ENCODE measurements at regions not wholly inside any gene's neighbourhood (a gene's known extent, or its start where the extent isn't known, plus 50 kb on each side); places are given as distances from the start of the nearest gene placed in this dataset.
"Not testable (repeated sequence)": the region's sequence is repeated elsewhere in the genome, so short reads cannot be mapped to it uniquely, and the experiment has no call there.

DNA sequence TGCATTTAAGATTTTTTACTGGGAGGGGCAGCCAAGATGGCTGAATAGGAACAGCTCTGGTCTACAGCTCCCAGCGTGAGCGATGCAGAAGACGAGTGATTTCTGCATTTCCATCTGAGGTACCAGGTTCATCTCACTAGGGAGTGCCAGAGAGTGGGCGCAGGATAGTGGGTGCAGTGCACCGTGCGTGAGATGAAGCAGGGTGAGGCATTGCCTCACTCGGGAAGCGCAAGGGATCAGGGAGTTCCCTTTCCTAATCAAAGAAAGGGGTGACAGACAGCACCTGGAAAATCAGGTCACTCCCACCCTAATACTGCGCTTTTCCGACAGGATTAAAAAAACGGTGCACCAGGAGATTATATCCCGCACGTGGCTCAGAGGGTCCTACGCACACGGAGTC is 192.8 kb downstream of the MAGEB17 start:
- not testable (repeated sequence) for DNase-seq (ENCODE audit: low read depth in 6 of 9, low spot score in 9 of 9); H3K27ac ChIP-seq (ENCODE audit: low read depth in 1 of 2, low read length in 1 of 2); H3K27me3 ChIP-seq (ENCODE audit: control insufficient read depth in 2 of 2, insufficient read depth in 1 of 2, low read length in 1 of 2); H3K9me3 ChIP-seq (ENCODE audit: control insufficient read depth in 2 of 2, insufficient read depth in 1 of 2, low read length in 1 of 2); H3K4me3 ChIP-seq (ENCODE audit: low read length in 2 of 2); H3K36me3 ChIP-seq (ENCODE audit: control insufficient read depth in 2 of 2, insufficient read depth in 2 of 2, low read length in 1 of 2); H3K4me1 ChIP-seq (ENCODE audit: control insufficient read depth in 2 of 2, insufficient read depth in 2 of 2, low read length in 2 of 2)
- WGBS = 95% methylated on average over 15 of the region's 15 CpGs

DNA sequence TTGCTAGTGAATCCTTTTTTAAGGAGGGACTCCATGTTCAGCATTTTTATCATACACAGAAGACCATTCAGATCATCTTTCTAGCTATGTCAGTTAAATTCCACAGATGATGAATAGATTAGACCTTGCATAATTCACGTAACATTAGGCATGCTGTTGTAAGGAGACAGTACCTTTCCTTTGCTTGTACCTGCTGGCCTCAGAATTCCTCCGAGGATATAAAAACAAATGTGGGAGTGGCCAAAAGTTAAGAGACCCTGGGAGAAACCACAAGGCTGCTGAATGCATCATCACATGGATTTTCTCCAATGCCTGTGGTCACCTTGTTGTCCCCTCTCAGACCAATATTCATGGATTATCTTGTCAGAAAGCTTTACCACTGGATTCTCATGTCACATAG is 201.4 kb downstream of the MAGEB17 start:
- no peaks in the 10 kb centered on the region for H3K27me3 ChIP-seq (ENCODE audit: control insufficient read depth in 2 of 2, insufficient read depth in 1 of 2, low read length in 1 of 2)
- H3K27ac ChIP-seq (ENCODE audit: low read depth in 1 of 2, low read length in 1 of 2) = no peak overlapping the region
- H3K9me3 ChIP-seq (ENCODE audit: control insufficient read depth in 2 of 2, insufficient read depth in 1 of 2, low read length in 1 of 2) = no peaks in the 10 kb centered on the region
- no peak for DNase-seq (ENCODE audit: low read depth in 6 of 9, low spot score in 9 of 9)
- H3K4me3 ChIP-seq (ENCODE audit: low read length in 2 of 2) = no peak overlapping the region
- H3K36me3 ChIP-seq (ENCODE audit: control insufficient read depth in 2 of 2, insufficient read depth in 2 of 2, low read length in 1 of 2) = no peaks in the 10 kb centered on the region
- 89% methylated on average over 2 of the region's 2 CpGs for WGBS
- H3K4me1 ChIP-seq (ENCODE audit: control insufficient read depth in 2 of 2, insufficient read depth in 2 of 2, low read length in 2 of 2) = no peaks in the 10 kb centered on the region

DNA sequence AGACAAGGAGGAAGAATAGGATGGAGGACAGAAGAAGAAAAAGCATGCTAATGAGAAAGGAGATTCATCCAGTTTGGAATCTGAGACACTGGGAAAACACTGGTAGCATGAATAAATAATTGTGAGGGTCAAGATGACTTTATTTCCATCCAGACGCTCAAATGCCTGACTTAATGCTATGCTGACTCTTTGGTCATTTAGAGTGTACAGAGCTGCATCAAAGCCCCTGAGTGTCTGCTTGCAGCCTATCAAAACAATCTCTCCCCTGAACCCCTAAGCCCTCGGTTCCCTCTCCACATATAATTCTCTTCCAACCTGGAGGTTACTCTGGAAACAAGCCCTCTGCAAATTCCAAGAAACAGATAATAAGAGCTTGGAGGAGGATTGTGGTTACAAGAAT is 208.8 kb downstream of the MAGEB17 start:
- Histone ChIP-seq H3K36me3 (ENCODE audit: control insufficient read depth in 2 of 2, insufficient read depth in 2 of 2, low read length in 1 of 2) (no peaks in the 10 kb centered on the region), H3K4me3 (ENCODE audit: low read length in 2 of 2) (no peak overlapping the region), H3K9me3 (ENCODE audit: control insufficient read depth in 2 of 2, insufficient read depth in 1 of 2, low read length in 1 of 2) (no peaks in the 10 kb centered on the region), H3K27me3 (ENCODE audit: control insufficient read depth in 2 of 2, insufficient read depth in 1 of 2, low read length in 1 of 2) (no peaks in the 10 kb centered on the region), H3K27ac (ENCODE audit: low read depth in 1 of 2, low read length in 1 of 2) (no peak overlapping the region), H3K4me1 (ENCODE audit: control insufficient read depth in 2 of 2, insufficient read depth in 2 of 2, low read length in 2 of 2) (no peaks in the 10 kb centered on the region)
- 86% methylated on average over 2 of the region's 2 CpGs for WGBS
- DNase-seq (ENCODE audit: low read depth in 6 of 9, low spot score in 9 of 9) = no peak

DNA sequence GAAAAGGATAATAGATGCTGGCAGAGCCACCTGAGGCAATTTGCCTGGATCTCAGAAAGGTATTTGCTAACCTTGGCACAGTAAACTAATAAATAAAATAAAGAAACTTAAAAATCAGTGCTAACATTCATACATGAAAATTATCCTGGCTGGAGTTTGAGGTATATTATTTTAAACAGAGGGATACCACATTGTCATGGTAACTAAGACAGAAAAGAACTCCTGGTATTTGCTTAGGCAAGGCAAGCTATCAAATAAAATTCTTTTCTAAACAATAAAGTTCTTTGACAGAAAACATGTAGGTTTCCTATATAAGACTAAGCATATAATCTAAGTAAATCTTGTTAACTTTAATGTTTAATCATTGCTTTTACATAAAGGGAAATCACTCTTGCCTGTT is 218.8 kb downstream of the MAGEB17 start:
- DNase-seq (ENCODE audit: low read depth in 6 of 9, low spot score in 9 of 9) = no peak
- Histone ChIP-seq H3K9me3 (ENCODE audit: control insufficient read depth in 2 of 2, insufficient read depth in 1 of 2, low read length in 1 of 2) (no peaks in the 10 kb centered on the region), H3K36me3 (ENCODE audit: control insufficient read depth in 2 of 2, insufficient read depth in 2 of 2, low read length in 1 of 2) (no peaks in the 10 kb centered on the region), H3K4me3 (ENCODE audit: low read length in 2 of 2) (no peak overlapping the region), H3K4me1 (ENCODE audit: control insufficient read depth in 2 of 2, insufficient read depth in 2 of 2, low read length in 2 of 2) (no peaks in the 10 kb centered on the region), H3K27ac (ENCODE audit: low read depth in 1 of 2, low read length in 1 of 2) (no peak overlapping the region), H3K27me3 (ENCODE audit: control insufficient read depth in 2 of 2, insufficient read depth in 1 of 2, low read length in 1 of 2) (no peaks in the 10 kb centered on the region)

DNA sequence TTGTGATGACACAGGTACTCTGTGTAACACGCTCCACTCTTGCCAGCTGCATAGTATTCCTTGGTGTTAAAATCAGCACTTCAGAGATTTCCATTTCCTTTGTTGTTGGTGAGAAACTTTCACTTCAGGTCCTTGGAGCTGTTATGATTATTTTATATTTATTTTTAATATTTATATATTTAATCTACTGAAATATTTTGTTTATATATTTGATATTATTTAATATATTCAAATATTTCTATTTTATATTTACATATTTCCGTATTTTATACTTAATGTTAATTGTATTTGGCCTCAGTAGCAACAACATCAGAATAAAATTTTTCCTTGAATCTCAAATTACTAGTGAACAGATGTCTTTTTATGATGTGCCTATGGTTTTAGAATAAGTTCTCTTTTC is 225.3 kb downstream of the MAGEB17 start:
- DNase-seq (ENCODE audit: low read depth in 6 of 9, low spot score in 9 of 9) = no peak
- Histone ChIP-seq H3K4me3 (ENCODE audit: low read length in 2 of 2) (no peak overlapping the region), H3K27ac (ENCODE audit: low read depth in 1 of 2, low read length in 1 of 2) (no peak overlapping the region), H3K27me3 (ENCODE audit: control insufficient read depth in 2 of 2, insufficient read depth in 1 of 2, low read length in 1 of 2) (no peaks in the 10 kb centered on the region), H3K9me3 (ENCODE audit: control insufficient read depth in 2 of 2, insufficient read depth in 1 of 2, low read length in 1 of 2) (no peaks in the 10 kb centered on the region), H3K4me1 (ENCODE audit: control insufficient read depth in 2 of 2, insufficient read depth in 2 of 2, low read length in 2 of 2) (no peaks in the 10 kb centered on the region), H3K36me3 (ENCODE audit: control insufficient read depth in 2 of 2, insufficient read depth in 2 of 2, low read length in 1 of 2) (no peaks in the 10 kb centered on the region)
- whole genome bisulfite sequencing = 92% methylated on average over 2 of the region's 2 CpGs

DNA sequence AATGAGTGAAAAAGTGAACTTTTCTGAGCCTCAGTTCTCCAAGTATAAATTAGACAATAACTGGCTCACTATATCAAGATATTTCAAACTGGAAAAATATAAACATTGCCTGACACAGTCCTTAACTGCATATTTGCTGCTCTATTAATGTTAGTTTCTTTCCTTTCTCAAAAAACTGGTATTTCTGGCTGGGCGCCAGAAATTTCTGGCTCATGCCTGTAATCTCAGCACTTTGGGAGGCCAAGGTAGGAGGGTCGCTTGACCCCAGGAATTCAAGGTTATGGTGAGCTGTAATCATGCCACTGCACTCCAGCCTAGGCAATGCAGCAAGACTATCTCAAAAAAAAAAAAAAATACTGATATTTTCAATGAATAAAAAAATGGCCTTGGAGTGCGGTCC is 227.0 kb downstream of the MAGEB17 start:
- Histone ChIP-seq H3K36me3 (ENCODE audit: control insufficient read depth in 2 of 2, insufficient read depth in 2 of 2, low read length in 1 of 2) (no peaks in the 10 kb centered on the region), H3K4me1 (ENCODE audit: control insufficient read depth in 2 of 2, insufficient read depth in 2 of 2, low read length in 2 of 2) (no peaks in the 10 kb centered on the region), H3K27ac (ENCODE audit: low read depth in 1 of 2, low read length in 1 of 2) (no peak overlapping the region), H3K9me3 (ENCODE audit: control insufficient read depth in 2 of 2, insufficient read depth in 1 of 2, low read length in 1 of 2) (no peaks in the 10 kb centered on the region), H3K27me3 (ENCODE audit: control insufficient read depth in 2 of 2, insufficient read depth in 1 of 2, low read length in 1 of 2) (no peaks in the 10 kb centered on the region), H3K4me3 (ENCODE audit: low read length in 2 of 2) (no peak overlapping the region)
- DNase-seq (ENCODE audit: low read depth in 6 of 9, low spot score in 9 of 9) = no peak
- WGBS = 92% methylated on average over 3 of the region's 3 CpGs

DNA sequence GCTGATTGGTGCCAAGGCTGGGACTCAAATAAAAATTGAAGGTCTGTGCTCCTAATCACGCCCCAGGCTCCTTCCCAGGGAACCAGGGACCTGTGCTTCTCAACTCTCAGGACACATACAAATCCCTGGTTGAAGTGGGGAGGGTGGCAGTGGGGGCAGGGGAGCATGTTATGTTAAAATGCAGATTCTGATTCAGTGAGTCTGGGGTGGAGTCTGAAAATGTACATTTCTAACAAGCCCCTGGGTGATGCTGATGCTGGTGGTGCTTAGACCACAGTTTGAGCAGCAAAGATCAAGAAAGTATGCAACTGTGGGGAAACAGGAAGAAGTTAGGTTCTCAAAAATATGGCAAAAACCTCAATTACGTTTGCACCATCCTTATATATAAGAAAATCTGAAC is 236.5 kb downstream of the MAGEB17 start:
- H3K4me1 ChIP-seq (ENCODE audit: control insufficient read depth in 2 of 2, insufficient read depth in 2 of 2, low read length in 2 of 2) = no peaks in the 10 kb centered on the region
- DNase-seq (ENCODE audit: low read depth in 6 of 9, low spot score in 9 of 9) = no peak
- no peaks in the 10 kb centered on the region for H3K27me3 ChIP-seq (ENCODE audit: control insufficient read depth in 2 of 2, insufficient read depth in 1 of 2, low read length in 1 of 2)
- no peaks in the 10 kb centered on the region for H3K9me3 ChIP-seq (ENCODE audit: control insufficient read depth in 2 of 2, insufficient read depth in 1 of 2, low read length in 1 of 2)
- H3K4me3 ChIP-seq (ENCODE audit: low read length in 2 of 2) = no peak overlapping the region
- 81% methylated on average over 2 of the region's 2 CpGs for WGBS
- no peaks in the 10 kb centered on the region for H3K36me3 ChIP-seq (ENCODE audit: control insufficient read depth in 2 of 2, insufficient read depth in 2 of 2, low read length in 1 of 2)
- no peak overlapping the region for H3K27ac ChIP-seq (ENCODE audit: low read depth in 1 of 2, low read length in 1 of 2)

DNA sequence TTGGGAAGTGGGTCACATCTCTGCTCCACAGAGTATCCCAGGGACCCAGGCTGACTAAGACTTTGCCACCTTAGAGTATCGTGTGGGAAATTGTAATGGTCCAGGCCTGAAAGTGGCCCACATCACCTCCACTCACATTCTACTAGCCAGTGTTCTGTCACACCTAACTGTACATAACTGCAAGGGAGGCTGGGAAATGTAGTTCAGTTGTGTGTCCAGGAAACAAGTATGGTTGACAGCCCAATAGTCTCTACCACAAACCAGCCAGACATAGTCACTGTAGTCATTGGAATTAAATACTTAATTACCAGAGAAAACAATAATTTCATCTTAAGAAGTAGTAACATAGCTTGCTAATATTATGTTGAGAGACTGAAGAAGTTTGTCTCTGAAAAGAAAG is 233.4 kb upstream of the S100G start:
- Histone ChIP-seq H3K9me3 (ENCODE audit: control insufficient read depth in 2 of 2, insufficient read depth in 1 of 2, low read length in 1 of 2) (no peaks in the 10 kb centered on the region), H3K4me3 (ENCODE audit: low read length in 2 of 2) (no peak overlapping the region), H3K36me3 (ENCODE audit: control insufficient read depth in 2 of 2, insufficient read depth in 2 of 2, low read length in 1 of 2) (no peaks in the 10 kb centered on the region), H3K27me3 (ENCODE audit: control insufficient read depth in 2 of 2, insufficient read depth in 1 of 2, low read length in 1 of 2) (no peaks in the 10 kb centered on the region), H3K4me1 (ENCODE audit: control insufficient read depth in 2 of 2, insufficient read depth in 2 of 2, low read length in 2 of 2) (no peaks in the 10 kb centered on the region), H3K27ac (ENCODE audit: low read depth in 1 of 2, low read length in 1 of 2) (no peak overlapping the region)
- no peak for DNase-seq (ENCODE audit: low read depth in 6 of 9, low spot score in 9 of 9)
- 91% methylated on average over 1 of the region's 1 CpG for WGBS

DNA sequence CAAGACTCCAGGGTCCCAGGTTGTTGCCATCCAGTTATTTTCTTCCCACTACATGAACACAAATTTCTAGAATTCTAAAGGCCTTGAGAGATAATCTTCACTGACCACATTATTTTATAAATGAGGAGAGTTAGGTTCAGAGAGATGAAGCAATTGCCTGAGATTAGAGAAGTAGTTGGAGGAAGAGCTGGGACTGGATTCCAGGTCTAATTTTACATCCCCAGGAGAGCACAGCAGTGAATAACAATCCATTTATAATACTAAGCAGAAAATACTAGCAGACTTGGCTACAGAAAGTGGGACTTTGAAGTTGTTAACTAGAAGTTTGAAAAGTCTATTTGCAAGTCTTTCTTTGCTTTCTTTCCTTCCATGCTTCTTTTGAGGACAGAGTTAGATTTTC is 231.3 kb upstream of the S100G start:
- DNase-seq (ENCODE audit: low read depth in 6 of 9, low spot score in 9 of 9) = no peak
- H3K36me3 ChIP-seq (ENCODE audit: control insufficient read depth in 2 of 2, insufficient read depth in 2 of 2, low read length in 1 of 2) = no peaks in the 10 kb centered on the region
- H3K4me3 ChIP-seq (ENCODE audit: low read length in 2 of 2) = no peak overlapping the region
- H3K27ac ChIP-seq (ENCODE audit: low read depth in 1 of 2, low read length in 1 of 2) = no peak overlapping the region
- no peaks in the 10 kb centered on the region for H3K27me3 ChIP-seq (ENCODE audit: control insufficient read depth in 2 of 2, insufficient read depth in 1 of 2, low read length in 1 of 2)
- no peaks in the 10 kb centered on the region for H3K4me1 ChIP-seq (ENCODE audit: control insufficient read depth in 2 of 2, insufficient read depth in 2 of 2, low read length in 2 of 2)
- no peaks in the 10 kb centered on the region for H3K9me3 ChIP-seq (ENCODE audit: control insufficient read depth in 2 of 2, insufficient read depth in 1 of 2, low read length in 1 of 2)

DNA sequence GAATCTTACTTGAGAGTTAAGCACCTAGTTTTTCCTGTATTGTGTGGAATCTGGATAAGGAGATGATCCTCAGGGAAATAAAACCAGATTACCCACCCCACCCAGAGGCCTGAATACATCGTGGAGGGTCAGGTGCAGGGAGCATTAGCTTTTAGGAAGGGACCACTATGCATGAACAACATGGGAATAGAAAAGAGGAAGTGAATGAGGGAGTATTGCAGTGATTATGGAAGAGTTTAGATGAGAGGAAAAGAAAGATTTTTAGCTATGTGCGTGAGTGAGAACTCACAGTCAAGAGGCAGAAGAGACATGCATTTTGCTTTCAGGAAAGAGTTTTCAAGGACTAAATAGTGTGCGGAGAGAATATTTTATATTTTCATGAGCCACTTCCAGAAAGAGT is 222.3 kb upstream of the S100G start:
- Histone ChIP-seq H3K36me3 (ENCODE audit: control insufficient read depth in 2 of 2, insufficient read depth in 2 of 2, low read length in 1 of 2) (no peaks in the 10 kb centered on the region), H3K27ac (ENCODE audit: low read depth in 1 of 2, low read length in 1 of 2) (no peak overlapping the region), H3K9me3 (ENCODE audit: control insufficient read depth in 2 of 2, insufficient read depth in 1 of 2, low read length in 1 of 2) (no peaks in the 10 kb centered on the region), H3K27me3 (ENCODE audit: control insufficient read depth in 2 of 2, insufficient read depth in 1 of 2, low read length in 1 of 2) (no peaks in the 10 kb centered on the region), H3K4me3 (ENCODE audit: low read length in 2 of 2) (no peak overlapping the region), H3K4me1 (ENCODE audit: control insufficient read depth in 2 of 2, insufficient read depth in 2 of 2, low read length in 2 of 2) (no peaks in the 10 kb centered on the region)
- no peak for DNase-seq (ENCODE audit: low read depth in 6 of 9, low spot score in 9 of 9)
- WGBS = 67% methylated on average over 3 of the region's 3 CpGs
